Sigmoid colon (tissue), 6 donors: ENCODE measurements at regions not wholly inside any gene's neighbourhood (a gene's known extent, or its start where the extent isn't known, plus 50 kb on each side); places are given as distances from the start of the nearest gene placed in this dataset.

Experiments used
- DNase-seq: peaks from one replicate; pipeline ENCODE4 v3.0.0-alpha.2; 2019
- H3K27ac ChIP-seq, 4 donors: fragments of 200-600 bp; sonication (generic); one replicate each; pipeline ENCODE4 v1.5.1; 2016 to 2019; ENCODE audit warnings: mild to moderate bottlenecking in 1 of 4
- H3K27me3 ChIP-seq, 3 donors: fragments of 200-600 bp; sonication (generic); one replicate each; pipeline ENCODE4 v1.5.1; 2019; ENCODE audit warnings: mild to moderate bottlenecking in 1 of 3
- H3K36me3 ChIP-seq, 4 donors: fragments of 200-600 bp; sonication (generic); one replicate each; pipeline ENCODE4 v1.5.1; 2016 to 2019
- H3K4me1 ChIP-seq, 4 donors: fragments of 200-600 bp; sonication (generic); one replicate each; pipeline ENCODE4 v1.5.1; 2017 to 2019
- H3K4me3 ChIP-seq, 4 donors: fragments of 200-600 bp; sonication (generic); one replicate each; pipeline ENCODE4 v1.5.1; 2017 to 2019; ENCODE audit warnings: mild to moderate bottlenecking in 2 of 4, moderate library complexity in 1 of 4
- H3K9me3 ChIP-seq, 4 donors: fragments of 200-600 bp in 3 of 4; sonication (generic) in 3 of 4; one replicate each; pipeline versions ENCODE4 v1.5.1 to v1.6.1; 2013 to 2019
- CTCF ChIP-seq, 4 experiments: fragments of 450-650 bp in 3 of 4; fragments of 200-600 bp in 1 of 4; IDR thresholded peaks; one replicate each; pipeline ENCODE4 v1.5.1; 2016 to 2019; ENCODE audit warnings: antibody characterized with exemption in 4 of 4, mild to moderate bottlenecking in 3 of 4, moderate library complexity in 2 of 4
- EP300 ChIP-seq, 4 donors: sonication (generic); formaldehyde crosslinking; IDR thresholded peaks; one replicate each; pipeline ENCODE4 v1.6.1; 2017; ENCODE audit warnings: antibody characterized with exemption in 4 of 4
- POLR2A ChIP-seq, 2 donors: fragments of 450-650 bp; IDR thresholded peaks; one replicate each; pipeline ENCODE4 v1.6.1; 2016; ENCODE audit warnings: antibody characterized with exemption in 2 of 2, mild to moderate bottlenecking in 2 of 2, moderate library complexity in 2 of 2
- POLR2AphosphoS5 ChIP-seq, 4 donors: sonication (generic); formaldehyde crosslinking; IDR thresholded peaks; one replicate each; pipeline ENCODE4 v1.6.1; 2017; ENCODE audit warnings: antibody characterized with exemption in 4 of 4
- WGBS, 2 donors: extraction: QIAGEN DNeasy Blood & Tissue Kit; methylation state at CpG; one replicate each; pipeline ENCODE4 v1.1.7; 2013; 5-methylcytosine and 5-hydroxymethylcytosine counted together
- intact Hi-C: fragments of 100-400 bp; cut with DNase I; formaldehyde crosslinking; loops from one replicate; pipeline ENCODE4 v1.15.1; 2023
- donor health status: healthy with polysubstance abuse.
- donor health status: healthy.

- H3K27me3 ChIP-seq = no peaks in the 10 kb centered on the region
- 61 to 73% methylated on average over 1 of the region's 1 CpG for WGBS, 2 donors
- intact Hi-C loops = no loop called here
- peaks cover 0 to 8% (median 2%) of the 10 kb centered on the region in 4 donors for H3K9me3 ChIP-seq
- no peaks in the 10 kb centered on the region for H3K4me1 ChIP-seq
- no peak for DNase-seq
- no peak for TF ChIP-seq POLR2A (IDR thresholded peaks at IDR 0.05)
- H3K4me3 ChIP-seq = no peak overlapping the region
- no peaks in the 10 kb centered on the region for H3K36me3 ChIP-seq
- no peak overlapping the region for H3K27ac ChIP-seq
Observed at GRCh38 chr10:83574770-83575169, 564.5 kb upstream of the GHITM start.

- DNase-seq = no peak
- intact Hi-C loops = no loop called here
- H3K9me3 ChIP-seq = peaks cover 0 to 8% (median 2%) of the 10 kb centered on the region in 4 donors
- no peaks in the 10 kb centered on the region for H3K27me3 ChIP-seq
- no peak overlapping the region for H3K27ac ChIP-seq
- no peaks in the 10 kb centered on the region for H3K4me1 ChIP-seq
- no peak overlapping the region for H3K4me3 ChIP-seq
- 89 to 95% methylated on average over 2 of the region's 2 CpGs for WGBS, 2 donors
- TF ChIP-seq POLR2AphosphoS5 (IDR thresholded peaks at IDR 0.05) = no peak
- no peak for TF ChIP-seq CTCF (IDR thresholded peaks at IDR 0.05)
- no peak for TF ChIP-seq POLR2A (IDR thresholded peaks at IDR 0.05)
- TF ChIP-seq EP300 (IDR thresholded peaks at IDR 0.05) = no peak
- H3K36me3 ChIP-seq = no peaks in the 10 kb centered on the region
Observed at GRCh38 chr10:83577421-83577820, 561.9 kb upstream of the GHITM start.

- no peak for TF ChIP-seq POLR2A (IDR thresholded peaks at IDR 0.05)
- TF ChIP-seq EP300 (IDR thresholded peaks at IDR 0.05) = no peak
- TF ChIP-seq POLR2AphosphoS5 (IDR thresholded peaks at IDR 0.05) = no peak
- TF ChIP-seq CTCF (IDR thresholded peaks at IDR 0.05) = no peak
- H3K27me3 ChIP-seq = no peaks in the 10 kb centered on the region
- H3K27ac ChIP-seq = no peak overlapping the region
- WGBS, 2 donors = 79 to 85% methylated on average over 4 of the region's 4 CpGs
- intact Hi-C loops = no loop called here
- no peaks in the 10 kb centered on the region for H3K36me3 ChIP-seq
- H3K4me1 ChIP-seq = no peaks in the 10 kb centered on the region
- H3K4me3 ChIP-seq = no peak overlapping the region
- no peak for DNase-seq
- H3K9me3 ChIP-seq = peaks cover 0 to 8% (median 2%) of the 10 kb centered on the region in 4 donors
Observed at GRCh38 chr10:83580373-83581012, 558.8 kb upstream of the GHITM start.

GRCh38 chr10:83582407-83583095 is 556.8 kb upstream of the GHITM start:
- Histone ChIP-seq H3K27me3 (no peaks in the 10 kb centered on the region), H3K27ac (no peak overlapping the region), H3K4me3 (no peak overlapping the region), H3K36me3 (no peaks in the 10 kb centered on the region), H3K4me1 (no peaks in the 10 kb centered on the region), H3K9me3 (peaks cover 0 to 5% (median 2%) of the 10 kb centered on the region in 4 donors)
- TF ChIP-seq EP300 (IDR thresholded peaks at IDR 0.05) (no peak), CTCF (IDR thresholded peaks at IDR 0.05) (no peak), POLR2A (IDR thresholded peaks at IDR 0.05) (no peak), POLR2AphosphoS5 (IDR thresholded peaks at IDR 0.05) (no peak)
- 52 to 65% methylated on average over 3 of the region's 3 CpGs for WGBS, 2 donors
- no peak for DNase-seq
- intact Hi-C loops = no loop called here

- H3K27me3 ChIP-seq = no peaks in the 10 kb centered on the region
- DNase-seq = no peak
- H3K4me1 ChIP-seq = no peaks in the 10 kb centered on the region
- no peak for TF ChIP-seq POLR2A (IDR thresholded peaks at IDR 0.05)
- no peak for TF ChIP-seq POLR2AphosphoS5 (IDR thresholded peaks at IDR 0.05)
- TF ChIP-seq CTCF (IDR thresholded peaks at IDR 0.05) = no peak
- TF ChIP-seq EP300 (IDR thresholded peaks at IDR 0.05) = no peak
- whole genome bisulfite sequencing, 2 donors = 69 to 80% methylated on average over 2 of the region's 2 CpGs
- H3K36me3 ChIP-seq = no peaks in the 10 kb centered on the region
- no peak overlapping the region for H3K27ac ChIP-seq
- intact Hi-C loops = no loop called here
- no peaks in the 10 kb centered on the region for H3K9me3 ChIP-seq
- H3K4me3 ChIP-seq = no peak overlapping the region
Observed at GRCh38 chr10:83585686-83586085, 553.6 kb upstream of the GHITM start.
